ENCODE measurements at regions not wholly inside any gene's neighbourhood (a gene's known extent, or its start where the extent isn't known, plus 50 kb on each side); places are given as distances from the start of the nearest gene placed in this dataset.
A peak's percentile ranks its signal among the peaks of the same experiment; 100 is the strongest.
"Not testable (repeated sequence)": the region's sequence is repeated elsewhere in the genome, so short reads cannot be mapped to it uniquely, and the experiment has no call there.

- peak; percentile 25 to 68 (median 61) for DNase-seq
These were observed 457.5 kb upstream of the ALCAM start for GRCh38 chr3:104909198-104909597.

- no peak for DNase-seq
These were observed 457.0 kb upstream of the ALCAM start for GRCh38 chr3:104909721-104910120.

- no peak for DNase-seq
These were observed 455.3 kb upstream of the ALCAM start for GRCh38 chr3:104911376-104911775.

GRCh38 chr3:104916971-104917370 is 449.7 kb upstream of the ALCAM start:
- no peak for DNase-seq

GRCh38 chr3:104920512-104920911 is 446.2 kb upstream of the ALCAM start:
- no peak for DNase-seq

GRCh38 chr3:104933972-104934371 is 432.7 kb upstream of the ALCAM start:
- DNase-seq = no peak

GRCh38 chr3:104935613-104936012 is 431.1 kb upstream of the ALCAM start:
- DNase-seq = no peak

GRCh38 chr3:104939196-104939595 is 427.5 kb upstream of the ALCAM start:
- DNase-seq = no peak

GRCh38 chr3:104941785-104942184 is 424.9 kb upstream of the ALCAM start:
- no peak for DNase-seq

- no peak for DNase-seq
These were observed 422.7 kb upstream of the ALCAM start for GRCh38 chr3:104943974-104944373.

- DNase-seq = peak in 1 of 3 donors; percentile 33
These were observed 418.8 kb upstream of the ALCAM start for GRCh38 chr3:104947943-104948342.

- DNase-seq = not testable (repeated sequence)
These were observed 416.9 kb upstream of the ALCAM start for GRCh38 chr3:104949810-104950209.

GRCh38 chr3:104951426-104951825 is 415.3 kb upstream of the ALCAM start:
- DNase-seq = no peak

- DNase-seq = peak in 1 of 3 donors; percentile 80
These were observed 414.4 kb upstream of the ALCAM start for GRCh38 chr3:104952146-104952972.

- DNase-seq = no peak
These were observed 409.9 kb upstream of the ALCAM start for GRCh38 chr3:104956620-104957345.

GRCh38 chr3:104960579-104960978 is 406.1 kb upstream of the ALCAM start:
- no peak for DNase-seq

- DNase-seq = peak in 2 of 3 donors; percentile 2 to 29
These were observed 404.9 kb upstream of the ALCAM start for GRCh38 chr3:104961851-104962250.

- no peak for DNase-seq
These were observed 392.4 kb upstream of the ALCAM start for GRCh38 chr3:104974316-104974715.

- DNase-seq = no peak
These were observed 389.0 kb upstream of the ALCAM start for GRCh38 chr3:104977719-104978118.

- DNase-seq = no peak
These were observed 384.6 kb upstream of the ALCAM start for GRCh38 chr3:104982130-104982529.

GRCh38 chr3:104987859-104988258 is 378.9 kb upstream of the ALCAM start:
- DNase-seq = no peak

GRCh38 chr3:104988496-104988895 is 378.2 kb upstream of the ALCAM start:
- no peak for DNase-seq

GRCh38 chr3:104989878-104990277 is 376.8 kb upstream of the ALCAM start:
- no peak for DNase-seq
